Thyroid gland (tissue), 4 donors: ENCODE measurements at regions not wholly inside any gene's neighbourhood (a gene's known extent, or its start where the extent isn't known, plus 50 kb on each side); places are given as distances from the start of the nearest gene placed in this dataset.
A peak's percentile ranks its signal among the peaks of the same experiment; 100 is the strongest.

Source experiments
- DNase-seq, 2 donors: peaks; one replicate each; pipeline ENCODE4 v3.0.0-alpha.2; 2019
- H3K27ac ChIP-seq, 3 donors: fragments of 200-600 bp; sonication (generic); 1 replicate in 2 of 3; 2 replicates in 1 of 3; pipeline ENCODE4 v1.5.1; 2016 to 2019; ENCODE audit warnings: mild to moderate bottlenecking in 1 of 3, moderate library complexity in 1 of 3
- H3K27me3 ChIP-seq: fragments of 200-600 bp; sonication (generic); one replicate; pipeline ENCODE4 v1.5.1; 2019
- H3K36me3 ChIP-seq, 2 donors: fragments of 200-600 bp; sonication (generic); one replicate each; pipeline ENCODE4 v1.5.1; 2016 to 2019
- H3K4me1 ChIP-seq, 2 donors: fragments of 200-600 bp; sonication (generic); one replicate each; pipeline ENCODE4 v1.5.1; 2017 to 2019
- H3K4me3 ChIP-seq, 3 donors: fragments of 200-600 bp; sonication (generic); replicated peaks in 1 of 3; 1 replicate in 2 of 3; 2 replicates in 1 of 3; pipeline ENCODE4 v1.5.1; 2016; ENCODE audit warnings: mild to moderate bottlenecking in 1 of 3
- H3K9me3 ChIP-seq: fragments of 200-600 bp; sonication (generic); one replicate; pipeline ENCODE4 v1.5.1; 2017
- CTCF ChIP-seq, 6 experiments: fragments of 200-600 bp in 3 of 6; fragments of 450-650 bp in 3 of 6; sonication (generic) in 3 of 6; IDR thresholded peaks; one replicate each; pipeline ENCODE4 v1.5.1; 2016 to 2019; ENCODE audit warnings: antibody characterized with exemption in 6 of 6, mild to moderate bottlenecking in 2 of 6, inconsistent platforms in 1 of 6, moderate library complexity in 1 of 6
- POLR2A ChIP-seq, 2 donors: fragments of 450-650 bp; IDR thresholded peaks; one replicate each; pipeline ENCODE4 v1.6.1; 2017; ENCODE audit warnings: antibody characterized with exemption in 2 of 2, mild to moderate bottlenecking in 2 of 2, moderate library complexity in 1 of 2
- WGBS, 2 donors: methylation state at CpG; one replicate each; pipeline ENCODE4 v1.1.5; 2017; 5-methylcytosine and 5-hydroxymethylcytosine counted together
- intact Hi-C: fragments of 100-400 bp; cut with DNase I; formaldehyde crosslinking; loops from one replicate; pipeline ENCODE4 v1.15.1; 2023

- peak overlapping the region in 2 of 3 donors; percentile 46 to 49 for H3K27ac ChIP-seq
- WGBS, 2 donors: 15 to 30% methylated on average over 5 of the region's 5 CpGs
- intact Hi-C loops: no loop called here
- H3K9me3 ChIP-seq: no peaks in the 10 kb centered on the region
- TF ChIP-seq POLR2A (IDR thresholded peaks at IDR 0.05): peak in 1 of 2 donors; percentile 21
- TF ChIP-seq CTCF (IDR thresholded peaks at IDR 0.05): no peak
- no peak overlapping the region for H3K4me3 ChIP-seq
- no peaks in the 10 kb centered on the region for H3K27me3 ChIP-seq
- peaks cover 9% of the 10 kb centered on the region in 2 donors for H3K4me1 ChIP-seq
- no peaks in the 10 kb centered on the region for H3K36me3 ChIP-seq
- peak; percentile 66 to 76 for DNase-seq
Observed at GRCh38 chr2:105691947-105692390, 52.7 kb upstream of the NCK2 start.

DNA sequence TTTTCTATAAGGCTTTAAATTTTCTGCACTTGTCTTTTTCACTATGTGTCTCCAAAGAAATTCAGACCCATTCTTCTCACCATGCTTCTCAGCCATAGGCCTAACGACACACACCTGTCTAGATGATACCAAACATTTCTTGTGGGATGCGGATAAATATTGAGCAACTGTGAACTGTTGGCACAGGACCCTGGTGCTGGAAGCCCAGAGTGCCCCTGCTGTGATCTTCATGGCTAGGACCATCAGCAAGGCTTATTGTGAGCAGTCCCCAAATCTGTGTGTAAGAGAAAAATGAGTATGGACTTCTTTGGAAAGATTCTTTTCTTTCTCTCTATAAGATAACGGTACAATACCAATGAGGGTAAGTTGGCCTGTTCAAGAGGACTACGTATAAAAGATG is 54.1 kb upstream of the NCK2 start:
- TF ChIP-seq CTCF (IDR thresholded peaks at IDR 0.05) (no peak), POLR2A (IDR thresholded peaks at IDR 0.05) (no peak)
- Histone ChIP-seq H3K4me1 (peaks cover 9% of the 10 kb centered on the region in 2 donors), H3K27ac (no peak overlapping the region), H3K36me3 (no peaks in the 10 kb centered on the region), H3K4me3 (no peak overlapping the region), H3K9me3 (no peaks in the 10 kb centered on the region), H3K27me3 (no peaks in the 10 kb centered on the region)
- 99 to 100% methylated on average over 4 of the region's 4 CpGs for WGBS, 2 donors
- DNase-seq: no peak
- intact Hi-C loops: no loop called here

GRCh38 chr2:105689484-105689883 is 55.2 kb upstream of the NCK2 start:
- H3K27ac ChIP-seq: no peak overlapping the region
- no peak for DNase-seq
- peaks cover 9% of the 10 kb centered on the region in 2 donors for H3K4me1 ChIP-seq
- intact Hi-C loops: no loop called here
- no peaks in the 10 kb centered on the region for H3K27me3 ChIP-seq
- no peak overlapping the region for H3K4me3 ChIP-seq
- TF ChIP-seq CTCF (IDR thresholded peaks at IDR 0.05) (no peak), POLR2A (IDR thresholded peaks at IDR 0.05) (no peak)
- H3K9me3 ChIP-seq: no peaks in the 10 kb centered on the region
- H3K36me3 ChIP-seq: no peaks in the 10 kb centered on the region
- 87 to 96% methylated on average over 7 of the region's 7 CpGs for WGBS, 2 donors

DNA sequence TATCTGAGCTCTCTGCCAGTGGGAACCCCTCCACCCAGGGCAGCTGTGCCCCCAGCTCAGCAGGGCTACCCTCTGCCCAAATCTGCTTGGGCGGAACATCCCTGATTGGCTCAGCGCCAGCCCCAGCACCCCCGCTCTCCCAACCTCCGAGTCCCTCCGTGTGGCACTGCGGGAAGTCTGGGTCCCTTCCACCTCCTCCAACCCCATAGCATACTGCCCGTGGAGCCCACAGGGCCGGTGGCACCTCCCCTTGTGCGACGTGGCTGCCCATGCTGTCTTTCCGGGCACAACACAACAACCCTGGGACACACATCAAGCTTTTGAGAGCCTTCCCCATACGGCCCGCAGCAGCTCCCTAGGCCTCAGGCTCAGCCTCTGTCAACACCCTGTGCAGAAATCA is 55.8 kb upstream of the NCK2 start:
- no peak for DNase-seq
- intact Hi-C loops: no loop called here
- WGBS, 2 donors: 90 to 93% methylated on average over 10 to 12 of the region's 13 CpGs
- peaks cover 9% of the 10 kb centered on the region in 2 donors for H3K4me1 ChIP-seq
- no peak overlapping the region for H3K27ac ChIP-seq
- H3K36me3 ChIP-seq: no peaks in the 10 kb centered on the region
- no peak for TF ChIP-seq POLR2A (IDR thresholded peaks at IDR 0.05)
- H3K27me3 ChIP-seq: no peaks in the 10 kb centered on the region
- no peak overlapping the region for H3K4me3 ChIP-seq
- no peaks in the 10 kb centered on the region for H3K9me3 ChIP-seq

DNA sequence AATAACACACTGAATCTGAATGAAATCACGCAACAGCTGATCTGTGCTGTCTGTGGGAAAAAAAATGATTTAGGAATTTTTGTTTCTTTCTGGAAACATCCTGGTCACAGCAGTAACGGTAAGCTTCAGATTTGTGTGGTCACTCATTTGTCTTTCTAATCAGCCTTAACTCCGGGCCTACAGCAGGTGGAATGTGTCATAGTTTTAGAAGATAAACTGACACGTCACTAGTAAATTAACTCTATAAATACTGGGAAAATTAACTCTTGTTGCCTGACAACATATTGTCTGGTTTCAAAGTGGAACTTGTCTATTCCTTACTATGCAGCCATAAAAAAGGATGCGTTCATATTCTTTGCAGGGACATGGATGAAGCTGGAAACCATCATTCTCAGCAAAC is 58.1 kb upstream of the NCK2 start:
- H3K4me1 ChIP-seq: peaks cover 1 to 2% of the 10 kb centered on the region in 2 donors
- intact Hi-C loops: no loop called here
- no peaks in the 10 kb centered on the region for H3K36me3 ChIP-seq
- TF ChIP-seq CTCF (IDR thresholded peaks at IDR 0.05) (no peak), POLR2A (IDR thresholded peaks at IDR 0.05) (no peak)
- H3K27me3 ChIP-seq: no peaks in the 10 kb centered on the region
- no peak overlapping the region for H3K4me3 ChIP-seq
- H3K27ac ChIP-seq: no peak overlapping the region
- no peaks in the 10 kb centered on the region for H3K9me3 ChIP-seq
- 82 to 84% methylated on average over 5 of the region's 5 CpGs for WGBS, 2 donors
- no peak for DNase-seq

- Histone ChIP-seq H3K4me3 (no peak overlapping the region), H3K36me3 (no peaks in the 10 kb centered on the region), H3K9me3 (no peaks in the 10 kb centered on the region), H3K27ac (no peak overlapping the region), H3K4me1 (no peaks in the 10 kb centered on the region), H3K27me3 (no peaks in the 10 kb centered on the region)
- no peak for TF ChIP-seq POLR2A (IDR thresholded peaks at IDR 0.05)
- no peak for TF ChIP-seq CTCF (IDR thresholded peaks at IDR 0.05)
- DNase-seq: no peak
- intact Hi-C loops: no loop called here
Observed at GRCh38 chr2:105683011-105683492, 61.7 kb upstream of the NCK2 start.
